ENCODE measurements at regions not wholly inside any gene's neighbourhood (a gene's known extent, or its start where the extent isn't known, plus 50 kb on each side); places are given as distances from the start of the nearest gene placed in this dataset.
"Not testable (repeated sequence)": the region's sequence is repeated elsewhere in the genome, so short reads cannot be mapped to it uniquely, and the experiment has no call there.

- DNase-seq = no peak
- in situ Hi-C loops (cut with MboI; ENCODE audit: low pct_unique_long_range_greater_than_20kb, low sequenced_read_pairs) = no loop called here
These were observed 156.3 kb upstream of the LRIG3 start for GRCh38 chr12:59076622-59077021.

GRCh38 chr12:59075968-59076490 lies 155.7 kb upstream of the LRIG3 start:
- in situ Hi-C loops (cut with MboI; ENCODE audit: low pct_unique_long_range_greater_than_20kb, low sequenced_read_pairs) = no loop called here
- no peak for DNase-seq

- no peak for DNase-seq
- in situ Hi-C loops (cut with MboI; ENCODE audit: low pct_unique_long_range_greater_than_20kb, low sequenced_read_pairs) = no loop called here
These were observed 154.8 kb upstream of the LRIG3 start for GRCh38 chr12:59075141-59075540.

GRCh38 chr12:59070322-59070933 lies 150.1 kb upstream of the LRIG3 start:
- no peak for DNase-seq
- in situ Hi-C loops (cut with MboI; ENCODE audit: low pct_unique_long_range_greater_than_20kb, low sequenced_read_pairs) = no loop called here

- no peak for DNase-seq
- in situ Hi-C loops (cut with MboI; ENCODE audit: low pct_unique_long_range_greater_than_20kb, low sequenced_read_pairs) = no loop called here
These were observed 149.2 kb upstream of the LRIG3 start for GRCh38 chr12:59069516-59069915.

- no peak for DNase-seq
- in situ Hi-C loops (cut with MboI; ENCODE audit: low pct_unique_long_range_greater_than_20kb, low sequenced_read_pairs) = no loop called here
These were observed 148.1 kb upstream of the LRIG3 start for GRCh38 chr12:59068436-59068835.

- in situ Hi-C loops (cut with MboI; ENCODE audit: low pct_unique_long_range_greater_than_20kb, low sequenced_read_pairs) = no loop called here
These were observed 146.8 kb upstream of the LRIG3 start for GRCh38 chr12:59067083-59067482.

GRCh38 chr12:59066445-59066844 lies 146.1 kb upstream of the LRIG3 start:
- in situ Hi-C loops (cut with MboI; ENCODE audit: low pct_unique_long_range_greater_than_20kb, low sequenced_read_pairs) = no loop called here
- no peak for DNase-seq

More at GRCh38 chr12:59067083-59067482, 146.8 kb upstream of the LRIG3 start:
- no peak for DNase-seq

- in situ Hi-C loops (cut with MboI; ENCODE audit: low pct_unique_long_range_greater_than_20kb, low sequenced_read_pairs) = no loop called here
- DNase-seq = no peak
These were observed 139.0 kb upstream of the LRIG3 start for GRCh38 chr12:59059088-59059935.

GRCh38 chr12:59056966-59057365 lies 136.7 kb upstream of the LRIG3 start:
- in situ Hi-C loops (cut with MboI; ENCODE audit: low pct_unique_long_range_greater_than_20kb, low sequenced_read_pairs) = no loop called here

GRCh38 chr12:59055204-59055860 lies 135.0 kb upstream of the LRIG3 start:
- in situ Hi-C loops (cut with MboI; ENCODE audit: low pct_unique_long_range_greater_than_20kb, low sequenced_read_pairs) = no loop called here
- DNase-seq = no peak

More at GRCh38 chr12:59056966-59057365, 136.7 kb upstream of the LRIG3 start:
- DNase-seq = no peak

- in situ Hi-C loops (cut with MboI; ENCODE audit: low pct_unique_long_range_greater_than_20kb, low sequenced_read_pairs); DNase-seq: not testable (repeated sequence)
These were observed 133.1 kb upstream of the LRIG3 start for GRCh38 chr12:59053266-59053899.

GRCh38 chr12:59046763-59047534 lies 126.6 kb upstream of the LRIG3 start:
- in situ Hi-C loops (cut with MboI; ENCODE audit: low pct_unique_long_range_greater_than_20kb, low sequenced_read_pairs) = no loop called here
- no peak for DNase-seq

GRCh38 chr12:59044791-59045190 lies 124.5 kb upstream of the LRIG3 start:
- no peak for DNase-seq
- in situ Hi-C loops (cut with MboI; ENCODE audit: low pct_unique_long_range_greater_than_20kb, low sequenced_read_pairs) = no loop called here

- in situ Hi-C loops (cut with MboI; ENCODE audit: low pct_unique_long_range_greater_than_20kb, low sequenced_read_pairs) = no loop called here
- DNase-seq = no peak
These were observed 121.2 kb upstream of the LRIG3 start for GRCh38 chr12:59041241-59042121.

GRCh38 chr12:59040656-59041055 lies 120.4 kb upstream of the LRIG3 start:
- in situ Hi-C loops (cut with MboI; ENCODE audit: low pct_unique_long_range_greater_than_20kb, low sequenced_read_pairs) = no loop called here
- no peak for DNase-seq

- in situ Hi-C loops (cut with MboI; ENCODE audit: low pct_unique_long_range_greater_than_20kb, low sequenced_read_pairs) = no loop called here
- no peak for DNase-seq
These were observed 119.7 kb upstream of the LRIG3 start for GRCh38 chr12:59040043-59040442.

GRCh38 chr12:59039005-59039404 lies 118.7 kb upstream of the LRIG3 start:
- no peak for DNase-seq
- in situ Hi-C loops (cut with MboI; ENCODE audit: low pct_unique_long_range_greater_than_20kb, low sequenced_read_pairs) = no loop called here

Data from KBM-7 (cell line).